NCI-H748 (cell line): ENCODE measurements at regions not wholly inside any gene's neighbourhood (a gene's known extent, or its start where the extent isn't known, plus 50 kb on each side); places are given as distances from the start of the nearest gene placed in this dataset.

Experiments used
- DNase-seq: peaks from one replicate; lab custom pipeline; 2025; ENCODE audit not compliant: unreplicated experiment; lab: John Stamatoyannopoulos, UW

- DNase-seq, result no peak
Observed at GRCh38 chr2:10183146-10183675, 60.7 kb downstream of the RRM2 start.

DNA sequence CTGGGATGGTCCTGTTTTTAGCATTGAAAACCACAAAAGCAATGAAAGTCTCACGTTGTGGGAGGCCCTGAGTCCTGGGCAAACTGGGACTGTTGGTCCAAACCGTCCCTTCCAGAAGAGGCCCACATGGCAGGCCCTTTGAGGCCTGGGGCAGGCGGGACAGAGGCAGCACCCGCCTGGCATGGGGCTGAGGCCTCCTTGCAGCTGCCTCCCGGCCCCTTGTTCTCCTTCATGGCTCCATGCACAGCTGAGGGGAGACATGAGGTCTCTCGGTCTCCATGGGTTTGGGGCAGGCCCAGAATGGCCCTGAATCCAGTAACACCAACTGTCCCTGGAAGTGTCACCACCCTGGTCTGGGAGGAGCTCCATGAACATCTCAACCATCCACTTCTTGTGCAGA lies 61.9 kb downstream of the RRM2 start:
- DNase-seq, result no peak

DNA sequence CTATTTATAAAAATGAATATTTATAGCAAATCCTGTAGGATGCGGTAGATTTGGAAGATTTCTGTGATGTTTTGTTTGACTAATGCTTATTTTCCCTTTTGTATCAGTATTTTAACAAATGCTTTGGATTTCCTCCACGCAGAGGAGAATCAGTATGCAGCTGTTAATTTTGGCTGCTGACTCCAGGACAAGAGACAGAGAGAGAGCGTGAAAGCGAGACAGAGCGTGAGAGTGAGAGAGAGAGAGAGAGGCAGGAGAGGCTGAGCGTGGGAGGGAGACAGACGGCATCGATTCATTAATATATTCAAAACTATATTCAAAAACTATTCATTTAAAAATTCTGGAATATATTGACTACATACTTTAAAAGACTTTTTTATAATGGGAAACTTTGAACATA lies 62.5 kb downstream of the RRM2 start:
- DNase-seq, result no peak

DNA sequence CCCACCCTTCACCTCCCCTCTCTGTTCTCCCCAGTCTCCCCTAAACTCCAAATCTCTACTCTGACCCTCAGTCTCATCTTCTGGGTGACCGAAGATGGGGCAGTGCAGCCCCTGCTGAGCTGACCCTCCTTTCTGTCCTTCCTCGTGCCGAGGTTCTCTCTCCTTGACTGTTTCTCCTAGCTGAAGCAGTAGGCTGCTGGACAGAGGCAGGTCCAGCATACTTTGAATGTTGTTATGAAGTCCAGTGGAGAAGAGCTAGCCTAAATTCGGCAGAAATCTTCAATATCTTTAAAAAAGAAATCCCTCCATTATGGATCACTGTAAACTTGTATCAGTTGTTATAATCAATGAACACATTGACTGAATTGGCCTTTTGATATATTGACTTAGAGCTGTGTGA lies 63.2 kb downstream of the RRM2 start:
- no peak for DNase-seq

GRCh38 chr2:10186868-10187535 lies 64.5 kb downstream of the RRM2 start:
- no peak for DNase-seq

DNA sequence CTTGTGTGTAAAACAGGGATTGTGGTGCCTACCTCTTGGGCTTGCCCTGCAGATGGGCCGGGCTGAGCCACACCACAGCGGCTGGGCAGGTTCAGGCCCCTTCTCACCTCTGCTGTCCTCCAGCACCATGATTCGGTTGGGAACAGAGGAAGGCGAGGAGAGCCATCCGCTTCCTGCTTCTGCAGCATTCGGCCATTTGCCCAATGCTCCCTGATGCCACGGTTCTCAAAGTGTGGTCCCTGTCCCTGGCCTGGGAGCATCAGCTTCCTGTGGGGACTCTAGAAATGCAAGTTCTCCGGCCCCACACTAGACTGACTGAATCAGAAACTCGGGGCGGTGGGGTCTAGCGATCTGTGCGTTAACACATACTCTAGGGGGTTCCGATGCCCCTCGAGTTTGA lies 65.1 kb downstream of the RRM2 start:
- DNase-seq, result no peak

GRCh38 chr2:10188211-10188610 lies 65.7 kb downstream of the RRM2 start:
- DNase-seq, result no peak

GRCh38 chr2:10188729-10189305 lies 66.3 kb downstream of the RRM2 start:
- DNase-seq, result no peak

DNA sequence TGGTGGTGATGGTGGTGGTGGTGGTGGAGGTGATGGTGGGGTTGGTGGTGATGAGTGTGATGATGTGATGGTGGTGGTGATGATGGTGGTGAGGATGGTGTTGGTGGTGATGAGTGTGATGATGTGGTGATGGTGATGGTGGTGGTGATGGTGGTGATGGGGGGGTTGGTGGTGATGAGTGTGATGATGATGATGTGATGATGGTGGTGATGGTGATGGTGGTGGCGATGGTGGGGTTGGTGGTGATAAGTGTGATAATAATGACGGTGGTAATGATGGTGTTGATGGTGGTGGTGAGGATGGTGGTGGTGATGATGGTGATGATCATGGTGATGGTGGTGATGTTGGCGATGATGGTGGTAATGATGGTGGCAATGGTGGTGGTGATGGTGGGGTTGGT lies 67.7 kb downstream of the RRM2 start:
- DNase-seq, result no peak

DNA sequence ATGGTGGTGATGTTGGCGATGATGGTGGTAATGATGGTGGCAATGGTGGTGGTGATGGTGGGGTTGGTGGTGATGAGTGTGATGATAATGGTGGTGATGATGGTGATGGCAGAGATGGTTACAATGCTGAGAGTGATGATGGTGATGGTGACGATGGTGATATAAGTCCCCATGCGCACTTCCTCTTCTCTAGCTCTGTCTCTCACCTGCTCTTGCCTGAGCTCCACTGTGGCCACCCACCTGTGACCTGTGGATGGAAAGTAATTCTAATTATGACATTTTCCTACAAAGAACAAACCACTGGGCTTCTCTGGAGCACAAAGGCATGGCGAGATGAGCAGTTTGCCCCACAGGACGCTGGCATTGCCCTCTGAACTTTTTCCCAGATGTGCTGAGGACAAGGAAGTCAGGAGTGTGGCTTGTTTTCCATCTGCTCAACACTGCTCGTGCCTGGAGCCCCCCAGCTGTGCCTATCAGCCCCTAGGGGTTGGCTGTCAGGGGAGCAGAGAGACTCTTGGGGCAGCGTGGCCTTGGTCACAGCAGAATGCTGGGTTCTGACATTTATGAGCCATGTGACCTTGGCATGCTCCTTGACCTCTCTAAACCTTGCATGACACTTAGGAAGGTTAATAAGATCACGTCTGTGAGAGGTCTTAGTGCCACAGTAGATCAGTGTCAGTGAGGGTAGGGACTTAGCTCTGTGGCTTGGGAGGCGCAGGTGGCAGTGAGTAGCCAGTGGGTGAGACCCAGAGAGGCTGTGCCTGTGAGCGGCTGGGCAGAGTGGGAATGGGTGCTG lies 68.4 kb downstream of the RRM2 start:
- DNase-seq, result no peak

GRCh38 chr2:10191554-10191953 lies 69.0 kb downstream of the RRM2 start:
- no peak for DNase-seq

DNA sequence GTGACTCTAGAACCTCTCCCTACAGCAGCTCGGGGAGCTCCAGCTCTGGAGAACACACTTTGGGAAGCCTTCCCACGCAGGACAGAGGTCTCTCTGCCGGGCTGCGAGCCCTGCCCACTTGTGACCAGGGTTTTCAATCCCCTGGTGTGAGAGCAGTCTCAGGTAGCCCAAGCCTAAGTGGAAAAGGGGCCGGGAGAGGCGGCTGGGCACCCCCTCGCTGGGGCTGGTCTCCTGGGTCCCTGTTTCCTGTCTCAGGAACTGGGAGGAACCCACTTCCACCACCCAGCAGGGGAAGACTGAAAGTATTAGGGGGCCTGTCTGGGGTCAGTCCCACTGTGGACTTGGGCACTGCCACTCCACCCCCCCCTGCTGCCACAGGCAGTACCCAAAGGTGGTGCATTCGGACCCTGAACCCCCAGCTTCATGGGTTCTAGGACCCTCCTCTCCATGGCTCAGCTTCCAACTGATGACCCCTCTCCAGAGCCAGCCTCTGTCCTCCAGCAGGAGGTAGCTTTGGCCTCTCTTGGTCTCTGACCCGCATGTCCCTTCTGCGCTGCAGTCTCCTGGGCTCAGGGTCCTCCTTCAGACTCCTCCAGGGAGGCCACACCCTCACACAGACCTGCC lies 70.0 kb downstream of the RRM2 start:
- no peak for DNase-seq

DNA sequence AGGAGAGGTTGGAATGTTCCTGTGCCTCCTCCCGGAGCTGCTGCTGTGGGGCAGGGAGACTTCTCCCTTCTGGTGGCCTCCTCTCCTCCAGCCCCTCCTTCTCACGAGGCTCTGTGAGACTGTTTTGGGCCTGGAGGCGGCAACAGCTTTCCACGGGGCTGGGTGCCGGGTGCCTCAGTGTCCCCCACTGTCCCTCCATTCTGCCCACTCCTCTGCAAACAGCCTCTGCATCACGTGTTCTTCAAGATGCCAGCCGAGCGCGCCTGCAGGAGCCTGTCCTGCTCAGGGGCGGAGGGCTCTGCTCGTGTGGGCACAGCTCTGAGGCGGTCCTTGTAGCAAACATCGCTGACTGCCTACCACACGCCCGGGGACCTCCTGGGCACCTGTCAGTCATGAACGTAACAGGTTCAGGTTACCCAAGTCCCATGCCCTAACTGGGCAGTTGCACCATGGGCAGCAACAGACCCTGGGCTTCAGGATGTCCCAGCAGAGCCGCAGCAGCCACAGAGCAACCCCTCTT lies 70.8 kb downstream of the RRM2 start:
- no peak for DNase-seq

GRCh38 chr2:10193851-10194820 lies 71.6 kb downstream of the RRM2 start:
- DNase-seq, result no peak

DNA sequence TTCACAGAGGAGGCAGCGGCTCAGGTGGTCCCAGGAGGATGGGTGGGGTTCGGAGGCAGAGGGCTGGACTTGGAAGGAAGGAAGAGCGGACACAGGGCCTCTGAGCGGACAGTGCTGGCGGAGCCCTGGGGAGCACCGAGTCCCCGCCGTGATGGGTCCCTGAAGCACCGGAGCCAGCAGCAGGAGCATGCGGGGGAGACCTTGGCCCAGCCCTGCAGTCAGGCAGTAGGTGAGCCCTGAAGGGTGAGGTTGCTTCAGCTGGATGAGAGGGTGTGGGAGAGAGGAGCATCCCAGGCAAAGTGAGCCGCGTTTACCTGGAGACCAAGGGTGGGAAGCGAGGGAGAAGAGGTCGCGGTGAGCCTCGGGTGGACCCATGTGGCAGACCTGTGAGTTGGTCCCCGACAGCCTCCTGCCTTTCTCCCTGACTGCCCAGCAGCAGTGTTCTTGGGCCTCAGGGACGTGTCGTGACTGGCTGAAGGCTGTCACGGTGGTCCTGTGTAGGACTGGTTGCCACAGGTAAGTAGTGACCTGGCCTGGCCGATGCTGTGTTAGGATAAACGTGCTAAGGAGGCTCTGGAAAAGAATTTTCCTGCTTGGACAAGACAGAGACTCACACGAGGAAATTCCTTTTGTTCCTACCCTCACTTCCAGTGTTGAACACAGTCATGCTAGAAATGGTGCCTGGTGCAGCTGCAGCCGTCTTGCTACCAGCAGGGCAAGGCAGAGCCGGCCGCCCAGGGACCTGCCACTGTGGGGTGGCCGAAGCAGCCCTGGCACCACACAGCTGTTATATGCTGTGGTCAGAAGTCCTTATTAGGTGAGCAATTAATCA lies 73.0 kb downstream of the RRM2 start:
- DNase-seq, result no peak

GRCh38 chr2:10196110-10196892 lies 73.8 kb downstream of the RRM2 start:
- no peak for DNase-seq

- DNase-seq, result no peak
Observed at GRCh38 chr2:10196948-10197696, 74.6 kb downstream of the RRM2 start.

DNA sequence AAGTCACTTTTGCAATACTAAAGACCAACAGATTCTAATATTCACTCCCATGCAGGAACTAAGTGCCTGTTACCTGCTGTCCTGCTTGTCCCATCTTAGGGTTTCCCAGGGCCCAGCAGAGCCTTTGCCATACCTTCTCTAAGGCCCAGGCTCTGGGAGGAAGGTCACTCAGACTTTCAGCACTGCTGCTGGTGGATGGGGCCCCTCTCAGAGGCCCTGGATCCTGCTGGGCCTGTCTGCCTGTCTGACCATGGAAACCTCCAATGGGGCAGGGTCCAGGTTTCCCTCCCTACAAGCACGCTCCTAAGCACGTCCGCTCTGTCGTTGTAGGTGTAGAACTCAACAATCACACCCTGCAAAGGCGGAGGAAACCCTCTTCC lies 75.1 kb downstream of the RRM2 start:
- no peak for DNase-seq
